ENCODE measurements at regions not wholly inside any gene's neighbourhood (a gene's known extent, or its start where the extent isn't known, plus 50 kb on each side); places are given as distances from the start of the nearest gene placed in this dataset.

GRCh38 chr5:51172903-51173626 lies 210.2 kb upstream of the ISL1 start:
- Histone ChIP-seq H3K27me3 (no peaks in the 10 kb centered on the region), H3K36me3 (no peaks in the 10 kb centered on the region), H3K4me3 (no peak overlapping the region), H3K27ac (no peak overlapping the region), H3K9me3 (no peaks in the 10 kb centered on the region), H3K4me1 (no peaks in the 10 kb centered on the region)
- WGBS, 2 donors (ENCODE audit: low coverage in 1 of 2), result 34 to 83% methylated on average over 4 to 6 of the region's 7 CpGs
- ATAC-seq, result no peak
- TF ChIP-seq POLR2AphosphoS5 (IDR thresholded peaks at IDR 0.05) (no peak), EP300 (IDR thresholded peaks at IDR 0.05) (no peak), POLR2A (IDR thresholded peaks at IDR 0.05) (no peak), CTCF (IDR thresholded peaks at IDR 0.05) (no peak)

- H3K36me3 ChIP-seq, result no peaks in the 10 kb centered on the region
- ATAC-seq, result no peak
- WGBS, 2 donors (ENCODE audit: low coverage in 1 of 2), result 44 to 57% methylated on average over 3 of the region's 3 CpGs
- H3K27ac ChIP-seq, result no peak overlapping the region
- H3K27me3 ChIP-seq, result no peaks in the 10 kb centered on the region
- H3K4me1 ChIP-seq, result no peaks in the 10 kb centered on the region
- TF ChIP-seq EP300 (IDR thresholded peaks at IDR 0.05) (no peak), POLR2AphosphoS5 (IDR thresholded peaks at IDR 0.05) (no peak), POLR2A (IDR thresholded peaks at IDR 0.05) (no peak), CTCF (IDR thresholded peaks at IDR 0.05) (no peak)
- no peak overlapping the region for H3K4me3 ChIP-seq
- H3K9me3 ChIP-seq, result no peaks in the 10 kb centered on the region
Measured at GRCh38 chr5:51181208-51181894, 201.9 kb upstream of the ISL1 start.

- no peak overlapping the region for H3K27ac ChIP-seq
- no peak for ATAC-seq
- H3K36me3 ChIP-seq, result no peaks in the 10 kb centered on the region
- TF ChIP-seq POLR2AphosphoS5 (IDR thresholded peaks at IDR 0.05) (no peak), POLR2A (IDR thresholded peaks at IDR 0.05) (no peak), EP300 (IDR thresholded peaks at IDR 0.05) (no peak), CTCF (IDR thresholded peaks at IDR 0.05) (no peak)
- H3K4me1 ChIP-seq, result no peaks in the 10 kb centered on the region
- H3K27me3 ChIP-seq, result no peaks in the 10 kb centered on the region
- no peak overlapping the region for H3K4me3 ChIP-seq
- H3K9me3 ChIP-seq, result no peaks in the 10 kb centered on the region
- WGBS, 2 donors (ENCODE audit: low coverage in 1 of 2), result 58 to 63% methylated on average over 2 to 3 of the region's 4 CpGs
Measured at GRCh38 chr5:51185850-51186329, 197.4 kb upstream of the ISL1 start.

- Histone ChIP-seq H3K4me1 (no peaks in the 10 kb centered on the region), H3K36me3 (no peaks in the 10 kb centered on the region), H3K27ac (no peak overlapping the region), H3K9me3 (no peaks in the 10 kb centered on the region), H3K4me3 (no peak overlapping the region), H3K27me3 (no peaks in the 10 kb centered on the region)
- TF ChIP-seq POLR2AphosphoS5 (IDR thresholded peaks at IDR 0.05), result no peak
- ATAC-seq, result no peak
- WGBS, 2 donors (ENCODE audit: low coverage in 1 of 2), result 72 to 85% methylated on average over 5 to 6 of the region's 6 CpGs
Measured at GRCh38 chr5:51188001-51188591, 195.2 kb upstream of the ISL1 start.

GRCh38 chr5:51194671-51195070 lies 188.6 kb upstream of the ISL1 start:
- 0 to 4% methylated on average over 1 to 2 of the region's 2 CpGs for WGBS, 2 donors (ENCODE audit: low coverage in 1 of 2)
- Histone ChIP-seq H3K4me1 (no peaks in the 10 kb centered on the region), H3K36me3 (no peaks in the 10 kb centered on the region), H3K9me3 (no peaks in the 10 kb centered on the region), H3K4me3 (no peak overlapping the region), H3K27ac (no peak overlapping the region), H3K27me3 (no peaks in the 10 kb centered on the region)
- no peak for ATAC-seq
- no peak for TF ChIP-seq POLR2AphosphoS5 (IDR thresholded peaks at IDR 0.05)
- TF ChIP-seq CTCF (IDR thresholded peaks at IDR 0.05), result no peak
- TF ChIP-seq EP300 (IDR thresholded peaks at IDR 0.05), result no peak
- TF ChIP-seq POLR2A (IDR thresholded peaks at IDR 0.05), result no peak
